Activated CD4-positive, alpha-beta T cell treated with anti-CD3 and anti-CD28 coated beads, Interleukin-2, amount 50 U/mL, for 1 hour (primary cell): ENCODE measurements at regions not wholly inside any gene's neighbourhood (a gene's known extent, or its start where the extent isn't known, plus 50 kb on each side); places are given as distances from the start of the nearest gene placed in this dataset.

Experiments used
- DNase-seq: peaks from one replicate; pipeline ENCODE4 v3.0.0-alpha.2; 2020

DNA sequence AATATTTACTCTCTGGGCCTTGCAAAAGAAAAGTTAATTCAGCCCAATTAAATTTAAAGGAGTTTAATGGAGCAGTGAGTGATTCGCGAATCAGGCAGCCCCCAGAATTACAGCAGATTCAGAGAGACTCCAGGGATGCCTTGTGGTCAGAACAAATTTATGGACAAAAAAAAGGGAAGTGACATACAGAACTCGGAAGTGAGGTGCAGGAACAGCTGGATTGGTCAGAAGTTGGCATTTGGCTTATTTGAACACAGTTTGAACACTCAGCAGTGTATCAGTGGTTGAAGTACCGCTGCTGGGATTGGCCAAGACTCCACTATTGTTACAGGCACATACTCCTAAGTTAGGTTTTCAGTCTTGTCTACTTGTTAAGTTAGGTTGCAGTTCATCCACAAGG is 145.0 kb upstream of the GAP43 start:
- no peak for DNase-seq

DNA sequence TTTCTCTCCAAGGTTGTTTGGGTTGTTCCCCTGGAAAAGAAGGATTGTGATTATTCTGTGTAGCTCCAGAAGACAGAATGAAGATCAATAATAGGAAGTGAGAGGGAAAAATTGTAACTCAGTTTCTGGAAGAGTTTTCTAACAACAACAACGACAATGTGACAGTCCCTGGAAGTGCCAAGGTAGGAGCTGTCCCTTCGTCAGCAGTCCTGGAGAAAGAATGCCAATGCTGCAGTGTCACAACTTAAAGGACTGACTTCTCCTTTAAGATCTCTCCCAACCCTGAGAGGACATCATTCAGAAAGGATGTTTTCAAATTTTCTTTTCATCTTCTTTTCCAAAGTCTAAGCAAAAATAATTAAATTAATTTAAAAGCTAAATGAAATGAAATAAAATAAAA is 136.4 kb upstream of the GAP43 start:
- DNase-seq: no peak

DNA sequence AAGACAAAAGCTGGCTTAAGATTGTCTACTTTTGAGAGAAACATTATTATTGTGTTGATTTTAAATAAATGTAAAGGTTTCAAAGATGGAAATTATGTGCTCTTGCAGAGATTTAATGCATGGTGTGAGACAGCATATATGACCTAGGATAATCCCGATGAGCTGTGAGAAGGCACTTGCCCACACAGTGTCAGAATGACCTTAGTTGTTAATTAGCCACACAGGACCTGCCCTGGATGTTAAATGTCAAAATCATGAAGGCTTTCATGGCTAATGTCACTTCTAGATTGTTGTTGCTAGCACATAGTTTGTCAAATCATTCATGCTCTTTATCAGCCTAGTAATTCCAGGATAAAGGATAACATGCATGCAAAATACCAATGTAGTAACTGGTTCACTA is 135.3 kb upstream of the GAP43 start:
- no peak for DNase-seq

DNA sequence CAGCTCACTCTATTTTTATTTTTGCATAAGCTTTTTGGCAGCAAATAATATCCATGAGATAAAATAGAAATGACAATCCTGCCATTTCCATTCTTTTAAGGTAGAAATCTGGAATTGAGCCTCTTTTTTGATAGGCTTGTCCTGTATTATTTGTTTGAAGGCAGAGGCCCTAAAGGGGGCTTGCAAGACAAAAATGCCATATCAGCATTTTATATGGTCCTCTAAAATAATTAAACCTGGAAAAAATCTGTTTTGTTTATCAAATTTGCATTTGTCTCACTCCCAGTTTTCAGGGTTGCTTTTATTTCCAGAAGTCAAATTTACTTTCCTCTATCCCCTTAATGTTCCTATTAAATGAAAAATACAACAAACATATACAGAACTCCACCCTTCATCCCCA is 134.9 kb upstream of the GAP43 start:
- no peak for DNase-seq

DNA sequence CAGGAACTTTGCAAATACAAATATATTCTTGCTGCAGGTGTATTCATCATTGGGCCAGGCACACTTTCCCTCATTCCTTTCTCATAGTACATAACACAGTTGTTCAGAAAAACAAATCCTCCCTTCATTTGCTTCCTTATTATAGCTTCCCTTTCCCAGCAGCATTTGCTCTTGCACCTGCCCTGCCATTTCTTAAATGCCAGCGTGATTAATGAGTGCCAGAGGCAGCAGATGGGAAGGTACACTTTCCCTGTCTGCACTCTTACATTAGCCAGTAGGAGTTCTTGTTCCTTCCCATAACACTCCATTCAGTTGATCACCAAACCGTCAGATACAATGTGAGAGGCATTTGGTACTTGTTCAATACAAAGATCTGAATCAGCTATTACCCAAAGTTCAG is 128.5 kb upstream of the GAP43 start:
- no peak for DNase-seq

DNA sequence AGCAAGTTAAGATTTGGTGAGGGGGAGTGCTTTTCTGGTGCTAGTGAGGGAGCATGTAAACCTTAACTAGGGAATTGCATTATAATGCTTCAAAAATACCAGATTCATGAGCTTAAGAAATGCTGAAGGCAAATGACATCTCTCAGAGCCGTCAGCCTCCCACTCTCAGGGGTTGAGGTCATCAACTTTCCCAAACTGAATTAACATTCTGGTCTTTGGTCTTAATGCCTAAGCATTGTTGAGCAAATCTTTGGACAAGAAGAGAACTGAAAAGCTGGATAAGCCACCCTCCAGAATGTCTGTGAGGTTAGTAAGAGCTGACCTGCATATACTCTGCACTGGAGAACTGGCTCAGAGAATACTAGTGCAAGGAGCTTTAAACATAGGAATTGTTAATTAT is 124.9 kb upstream of the GAP43 start:
- DNase-seq: no peak

DNA sequence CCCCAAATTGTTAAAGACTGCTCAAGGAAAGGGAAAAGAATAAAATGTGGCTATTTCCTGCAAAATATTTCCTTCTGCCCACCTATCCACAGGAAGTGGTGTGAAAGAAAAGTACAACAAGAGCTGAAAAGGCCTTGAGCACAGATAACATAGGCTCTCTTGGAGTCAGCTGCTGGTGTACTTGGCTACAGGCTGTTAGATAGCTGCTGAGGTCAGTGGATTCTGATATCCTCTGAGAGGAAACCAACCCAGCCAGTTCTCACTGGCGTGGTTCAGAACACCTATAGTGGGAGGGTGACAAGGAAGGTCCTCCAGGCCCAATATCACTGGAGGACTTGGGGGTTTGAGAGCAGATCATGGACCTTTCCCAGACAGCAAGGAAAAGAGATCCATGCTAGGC is 124.4 kb upstream of the GAP43 start:
- DNase-seq: no peak

DNA sequence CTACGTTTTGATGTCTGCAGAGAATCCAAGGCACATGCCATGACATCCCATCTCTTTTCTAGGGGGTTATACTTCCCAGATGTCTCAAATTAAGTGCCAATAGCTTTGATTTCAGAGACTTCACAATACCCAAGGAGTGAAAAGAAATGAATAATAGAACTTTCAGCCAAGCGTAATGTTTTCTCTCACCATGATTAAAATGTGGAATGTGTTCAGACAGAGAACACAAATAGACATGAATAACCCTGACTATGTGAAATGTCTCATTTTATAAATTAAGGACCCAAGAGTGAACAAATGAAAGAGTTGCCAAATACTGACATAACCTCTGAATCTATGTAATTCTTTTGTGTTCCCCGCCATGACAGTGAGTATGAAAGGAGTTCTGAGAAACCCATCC is 123.6 kb upstream of the GAP43 start:
- no peak for DNase-seq

DNA sequence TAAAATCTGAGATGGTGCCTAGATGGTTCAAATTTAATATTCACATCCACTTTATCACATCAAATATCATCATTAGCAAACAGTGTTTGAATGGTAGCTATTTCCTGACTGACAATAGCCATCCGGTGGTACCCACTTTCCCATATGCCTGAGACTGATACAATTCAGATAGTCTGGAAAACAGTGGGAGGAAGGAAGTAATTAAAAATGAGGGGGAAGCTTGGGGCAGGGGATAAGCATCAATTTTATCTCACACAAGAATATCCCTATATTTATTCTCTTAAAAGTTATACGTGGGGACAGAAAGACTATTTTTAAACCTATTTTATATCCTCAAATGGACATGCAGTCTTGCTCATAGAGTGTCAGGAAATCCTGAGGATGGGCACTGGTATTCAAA is 122.5 kb upstream of the GAP43 start:
- no peak for DNase-seq

DNA sequence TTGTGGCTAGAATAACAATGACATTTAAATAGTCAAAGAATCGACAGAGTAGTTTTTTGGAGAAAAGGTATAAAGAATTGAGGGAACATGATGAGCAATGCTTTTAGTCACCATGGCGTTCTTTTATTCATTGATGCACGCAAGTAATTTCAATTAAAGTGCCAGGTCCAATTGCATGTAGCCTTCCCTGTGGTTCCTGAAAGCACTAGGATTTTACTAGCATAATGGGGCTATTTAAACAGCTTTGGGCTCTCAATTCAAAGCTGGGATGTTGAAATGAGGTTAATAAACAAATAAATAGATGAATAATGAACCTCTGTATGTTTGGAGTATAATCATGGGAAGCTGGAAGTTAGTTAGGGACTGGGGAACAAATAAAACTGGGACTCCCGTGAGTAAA is 121.2 kb upstream of the GAP43 start:
- no peak for DNase-seq

DNA sequence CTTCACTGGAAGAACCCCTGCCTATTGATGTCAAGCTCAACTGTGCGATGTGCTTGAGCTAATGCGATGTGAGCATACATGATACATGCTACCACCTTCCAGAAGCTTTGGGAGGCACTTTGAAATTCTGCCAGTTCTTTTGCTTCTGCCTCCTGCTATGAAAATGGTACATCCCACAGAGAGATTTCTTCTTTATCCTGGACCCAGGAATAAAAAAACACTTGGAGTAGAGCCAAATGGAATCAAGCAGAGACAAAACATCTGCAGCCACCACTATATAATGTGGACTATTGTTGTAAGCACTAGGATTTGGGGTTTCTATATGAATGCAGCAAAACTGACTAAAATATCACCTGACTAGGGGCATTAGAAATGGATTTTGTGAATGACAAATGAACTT is 119.9 kb upstream of the GAP43 start:
- DNase-seq: no peak

DNA sequence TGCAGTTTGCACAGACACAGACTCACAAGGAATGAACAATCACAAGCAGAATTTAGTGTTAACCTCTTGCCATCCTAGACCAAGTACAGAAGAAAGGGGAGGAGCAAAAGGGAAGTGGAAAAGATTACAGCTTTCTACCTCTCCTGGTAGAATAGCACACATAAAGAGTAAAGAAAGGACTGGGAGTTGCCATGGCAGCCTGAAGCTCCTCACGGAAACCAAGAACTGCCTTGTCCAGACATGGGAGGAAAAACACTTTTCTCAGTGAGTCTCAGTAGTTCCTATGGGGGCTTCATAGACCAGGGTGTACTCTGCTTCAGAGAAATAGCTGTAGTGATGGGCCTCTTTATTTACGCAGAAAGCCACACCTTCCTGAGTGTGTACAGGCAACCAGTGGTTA is 114.7 kb upstream of the GAP43 start:
- DNase-seq: no peak

DNA sequence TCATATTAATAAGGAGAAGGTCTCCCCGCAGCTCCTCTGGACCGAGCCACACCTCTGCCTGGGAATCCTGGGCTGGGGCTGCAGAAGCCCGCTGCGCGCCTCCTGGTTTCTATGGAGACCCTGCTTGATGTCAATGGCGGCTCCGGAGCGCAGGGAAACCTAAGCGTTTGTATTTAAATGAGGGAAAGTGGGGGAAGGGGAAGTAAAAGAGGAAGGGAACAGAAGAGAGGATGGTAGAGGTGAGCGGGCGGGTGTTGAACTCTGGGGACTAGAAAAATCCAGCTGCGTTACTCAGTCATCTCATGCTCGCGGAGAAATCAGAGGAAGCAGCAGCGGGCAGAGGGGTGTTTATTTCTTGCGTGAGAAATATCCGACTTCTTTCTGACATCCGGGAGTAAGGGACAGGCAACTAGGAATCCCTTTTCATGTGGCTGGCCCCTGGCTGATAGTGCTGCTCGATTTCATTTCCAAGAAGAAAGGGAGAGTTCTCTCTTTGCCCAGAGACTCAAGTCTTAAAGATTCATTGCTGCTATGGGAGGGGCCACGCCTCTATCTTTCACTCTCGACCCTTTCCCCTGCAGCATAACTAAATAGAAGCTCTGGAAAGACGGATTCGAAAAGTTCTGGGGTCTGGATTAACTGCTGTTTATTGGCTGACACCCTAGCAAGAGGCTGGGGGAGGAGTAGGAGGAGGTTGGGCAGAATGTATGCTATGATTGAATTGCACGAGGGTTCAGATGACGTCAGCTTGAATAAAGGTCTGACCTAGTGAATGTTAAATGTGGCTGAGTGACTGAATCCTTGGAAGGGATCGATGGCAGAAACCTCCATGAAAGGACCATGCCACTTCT is 110.5 kb upstream of the GAP43 start:
- DNase-seq: peak; percentile 1

DNA sequence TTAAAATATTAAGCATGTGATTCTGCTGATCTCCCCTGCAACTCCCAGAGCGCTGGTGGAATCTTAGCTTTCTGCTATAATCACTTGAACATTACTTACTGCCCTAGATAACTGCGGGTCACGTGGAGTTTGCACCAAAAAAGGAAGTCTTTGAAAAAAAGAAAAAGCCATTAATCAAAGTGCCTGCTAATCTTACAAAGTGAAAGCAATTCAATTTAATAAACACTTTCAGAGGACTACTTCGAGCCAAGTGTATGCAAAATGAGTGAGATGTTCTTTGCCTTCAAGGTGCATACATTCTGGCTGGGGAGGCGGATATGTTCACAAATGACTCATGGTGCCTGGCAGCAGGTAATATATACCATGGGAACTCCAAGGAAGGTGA is 109.9 kb upstream of the GAP43 start:
- DNase-seq: no peak

DNA sequence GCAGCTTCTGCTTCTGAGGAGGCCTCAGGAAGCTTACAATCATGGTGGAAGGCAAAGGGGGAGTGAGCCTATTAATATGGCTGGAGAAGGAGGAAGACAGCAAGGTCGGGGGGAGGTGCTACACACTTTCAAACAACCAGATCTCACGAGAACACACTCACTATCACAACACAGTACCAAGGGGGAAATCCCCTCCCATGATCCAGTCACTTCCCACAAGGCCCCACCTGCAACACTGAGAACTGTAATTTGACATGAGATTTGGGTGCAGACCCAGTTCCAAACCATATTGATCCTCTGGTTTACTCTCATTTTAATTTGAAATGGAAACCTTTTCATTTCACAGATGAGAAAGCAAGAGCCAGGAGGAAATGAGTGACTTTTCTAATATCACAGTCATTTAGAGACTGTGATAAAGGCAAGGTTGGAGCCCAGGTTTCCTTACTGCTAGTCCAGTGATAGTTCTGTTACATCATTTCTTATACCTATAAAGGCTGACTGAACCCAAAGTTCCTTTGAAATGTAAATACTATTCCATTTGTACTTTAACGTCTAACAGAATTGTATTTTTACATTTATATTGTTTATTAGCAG is 105.8 kb upstream of the GAP43 start:
- no peak for DNase-seq

DNA sequence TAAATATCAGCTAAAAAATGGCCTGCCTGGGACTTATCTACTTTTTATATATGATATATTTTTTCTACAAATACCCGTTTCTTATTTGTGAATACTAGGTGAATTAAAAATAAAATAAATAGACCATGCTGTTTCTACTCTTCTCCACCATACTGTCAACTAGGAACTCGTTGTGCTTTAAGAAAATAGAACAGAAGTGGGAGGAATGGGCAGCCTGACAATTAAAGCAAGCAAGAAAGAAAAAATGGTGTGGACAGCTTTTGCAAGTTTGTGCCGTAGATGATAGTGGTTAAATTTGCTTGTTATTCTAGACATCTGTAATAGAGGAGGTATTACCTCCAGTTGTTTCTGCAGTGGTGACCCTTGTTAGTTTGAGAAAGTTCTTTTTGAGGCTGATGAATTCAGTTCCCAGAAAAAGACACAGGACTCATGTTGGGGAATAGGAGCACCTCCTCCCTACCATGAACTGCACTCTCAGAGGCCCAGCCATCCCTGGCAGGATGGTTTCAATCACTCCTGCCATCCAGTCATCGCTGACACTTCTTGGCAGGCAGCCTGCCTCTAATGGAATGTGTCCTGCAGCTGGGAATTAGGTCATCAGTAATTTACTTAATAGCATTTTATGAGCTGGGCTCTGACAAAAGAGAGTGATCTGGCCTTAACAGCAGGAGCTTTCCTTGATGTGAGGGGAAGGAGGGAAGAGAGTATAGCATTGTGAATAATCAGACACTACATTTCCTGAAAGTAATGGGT is 105.0 kb upstream of the GAP43 start:
- no peak for DNase-seq

DNA sequence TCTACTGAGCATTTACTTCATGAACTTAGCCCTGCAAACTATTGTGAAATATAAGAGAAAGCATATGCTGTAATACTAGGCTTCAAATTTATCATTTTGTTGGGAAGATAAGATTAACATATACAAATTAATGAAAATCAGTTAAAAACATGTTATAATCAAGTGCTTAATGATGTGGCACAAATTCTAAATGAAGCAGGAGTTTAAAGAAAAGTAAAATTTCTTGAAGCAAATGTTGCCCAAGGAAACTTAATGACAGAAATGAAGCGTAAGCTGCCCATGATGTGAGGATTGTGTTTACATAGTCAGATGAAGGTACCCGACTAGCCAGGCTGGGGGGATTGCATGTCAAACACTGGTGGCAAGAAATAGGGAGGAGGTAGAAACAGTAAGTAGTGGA is 103.1 kb upstream of the GAP43 start:
- no peak for DNase-seq

DNA sequence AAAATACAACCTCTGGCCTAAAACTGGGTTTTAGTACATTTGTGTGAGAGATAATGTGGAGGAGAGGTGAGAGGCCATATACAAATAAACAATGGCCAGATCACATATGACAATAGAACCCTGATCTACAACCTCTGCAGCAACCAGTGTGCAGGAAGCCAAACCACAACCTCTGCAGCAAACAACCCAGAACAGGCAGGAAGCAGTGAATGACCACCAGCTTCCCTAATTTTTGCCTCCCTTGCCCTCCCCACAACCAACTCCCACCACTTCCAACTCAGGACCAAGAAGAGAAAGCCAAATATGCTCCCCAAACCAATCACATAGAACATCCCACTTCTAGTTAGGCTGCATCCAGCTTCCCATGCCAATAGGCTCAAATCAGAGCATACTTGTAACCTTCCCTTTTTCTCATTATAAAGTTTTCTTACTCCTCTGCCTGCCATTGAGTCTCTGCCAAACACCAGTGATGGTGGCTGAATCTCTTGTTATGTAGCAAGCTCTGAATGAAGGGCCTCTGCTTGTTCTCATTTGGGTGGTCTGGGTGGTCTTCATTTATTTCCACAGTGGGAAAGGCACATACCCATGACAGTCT is 102.6 kb upstream of the GAP43 start:
- no peak for DNase-seq

DNA sequence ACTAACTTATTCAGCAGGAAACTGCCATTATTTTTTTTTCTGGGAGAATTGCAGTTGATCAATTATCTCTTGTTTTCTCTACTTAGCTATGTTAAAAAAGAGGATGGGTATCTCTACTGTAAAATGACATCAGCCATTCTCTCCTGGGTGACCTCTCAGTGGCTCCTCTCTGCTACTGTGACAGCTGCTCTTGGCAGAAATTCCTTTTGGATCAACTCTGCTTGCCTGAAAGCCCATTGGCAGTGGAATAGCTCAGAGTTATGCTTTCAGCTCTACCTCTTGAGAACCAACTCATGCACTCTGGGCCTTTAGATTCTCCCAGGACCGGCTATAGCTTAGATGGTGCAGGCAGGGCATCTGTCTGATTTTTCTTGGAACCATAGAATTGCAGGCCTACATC is 99.9 kb upstream of the GAP43 start:
- DNase-seq: no peak

DNA sequence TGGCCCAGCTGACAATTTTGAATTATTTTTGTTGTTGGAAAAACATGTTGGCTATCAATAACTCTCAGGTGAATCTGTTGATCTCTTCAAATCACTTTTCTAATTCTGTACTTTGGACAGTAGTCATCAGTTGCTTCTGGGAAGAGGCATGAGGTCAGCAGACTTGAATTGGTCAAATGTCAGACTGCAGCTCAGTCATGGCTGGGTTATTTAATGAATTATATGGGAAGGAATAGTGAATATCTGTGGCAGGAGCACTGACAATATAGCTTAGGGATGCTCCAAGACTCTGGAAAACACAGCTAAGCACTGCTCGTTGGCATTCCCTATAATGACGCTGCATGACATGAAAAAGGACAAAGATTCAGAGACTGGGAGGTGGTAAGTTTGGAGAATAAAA is 98.8 kb upstream of the GAP43 start:
- no peak for DNase-seq

DNA sequence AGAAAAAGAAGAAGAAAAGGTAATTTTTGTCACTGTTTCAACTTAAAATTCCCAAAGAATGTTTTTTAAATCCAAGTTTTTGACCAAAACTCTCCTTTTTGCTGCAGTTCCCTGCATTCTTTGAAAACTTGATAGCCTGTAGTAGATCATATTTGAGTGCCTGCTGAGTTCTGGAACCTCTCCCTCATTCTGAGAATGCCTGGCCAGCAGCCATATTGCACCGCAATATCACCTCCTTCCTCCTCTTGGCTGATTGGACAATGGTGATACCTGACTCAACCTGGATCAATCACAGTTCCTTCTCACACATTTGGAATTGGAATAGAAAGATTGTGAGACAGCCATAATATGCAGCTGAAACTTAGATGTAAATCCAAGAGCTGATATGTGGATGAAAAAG is 97.6 kb upstream of the GAP43 start:
- no peak for DNase-seq

DNA sequence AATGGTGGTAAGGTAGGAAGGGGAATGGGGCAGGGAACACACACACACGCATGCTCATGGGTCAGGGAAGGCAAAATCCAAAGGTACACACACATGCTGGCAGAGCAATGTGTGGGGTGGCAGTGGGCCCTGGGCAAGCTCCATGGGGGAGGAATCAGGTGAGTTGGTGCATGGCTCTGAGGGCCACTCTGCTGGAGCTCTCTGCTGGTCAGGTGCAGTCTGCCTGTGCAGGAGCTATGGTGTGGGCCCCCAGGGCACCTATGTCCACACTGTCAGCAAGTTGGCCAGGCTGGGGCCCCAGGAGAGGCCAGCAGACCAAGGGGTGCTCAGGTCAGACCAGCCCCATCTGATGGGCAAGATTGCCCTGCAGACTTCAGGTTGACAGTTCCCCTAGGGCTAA is 90.1 kb upstream of the GAP43 start:
- DNase-seq: no peak

DNA sequence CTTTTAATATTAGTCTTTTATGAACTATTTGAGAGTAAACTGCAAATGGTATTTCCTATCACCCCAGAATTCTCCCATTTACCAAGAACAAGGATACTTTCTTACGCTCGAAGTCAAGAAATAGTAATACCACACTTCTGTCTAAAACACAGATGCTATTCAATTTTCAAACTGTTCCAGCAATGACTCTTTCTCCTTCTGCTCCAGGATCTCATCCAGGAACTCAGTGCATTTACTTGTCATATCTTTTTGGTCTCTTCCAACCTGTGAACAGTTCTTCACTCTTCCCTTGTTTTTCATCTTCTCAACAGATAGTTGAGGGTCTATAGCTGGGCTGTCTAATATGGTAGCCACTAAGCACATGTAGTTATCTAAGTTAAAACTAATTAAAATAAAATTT is 87.1 kb upstream of the GAP43 start:
- DNase-seq: no peak

DNA sequence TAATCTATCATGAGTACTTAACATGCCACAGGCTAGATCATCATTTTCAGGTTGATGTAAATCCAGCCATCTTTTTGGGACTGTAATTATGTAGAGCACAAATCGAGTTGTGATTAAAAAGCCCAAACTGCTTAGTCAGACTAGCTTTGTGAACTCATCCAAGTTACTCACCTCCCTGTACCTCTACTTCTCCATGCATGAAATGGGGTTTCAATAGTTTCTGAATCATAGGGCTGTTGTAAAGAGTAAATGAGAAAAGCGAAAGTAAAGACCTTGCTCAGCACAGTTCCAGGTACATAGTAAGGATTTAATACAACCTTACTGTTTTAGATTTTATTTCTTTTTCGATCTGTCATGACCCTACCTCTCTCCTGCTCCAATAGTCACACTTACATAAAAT is 85.6 kb upstream of the GAP43 start:
- DNase-seq: no peak
